Naive thymus-derived CD8-positive, alpha-beta T cell (primary cell): ENCODE measurements at regions not wholly inside any gene's neighbourhood (a gene's known extent, or its start where the extent isn't known, plus 50 kb on each side); places are given as distances from the start of the nearest gene placed in this dataset.
A peak's percentile ranks its signal among the peaks of the same experiment; 100 is the strongest.

ENCODE experiments used
- ATAC-seq, 2 donors: fragments of 150-1000 bp; cut with Tn5 transposase in 1 of 2; sonication (Bioruptor Pico), chemical (Tn5 transposase) in 1 of 2; 1 replicate in 1 of 2; 2 replicates in 1 of 2; pipeline ENCODE4 v1.10.0; 2021; ENCODE audit warnings: mild to moderate bottlenecking in 2 of 2, moderate library complexity in 2 of 2
- POLR2A ChIA-PET: fragments of 350-600 bp; sonication (Branson Sonifier 250); formaldehyde crosslinking; loops from one replicate; lab custom pipeline; 2021; ENCODE audit warnings: antibody characterized with exemption; lab: Charles Lee
- DNase-seq, 10 donors: peaks; one replicate each; pipeline versions ENCODE4 v3.0.0 to v3.0.0-alpha.2; 2020 to 2022
- H3K27ac Mint-ChIP-seq, 10 donors: one replicate each; pipeline ENCODE4 v1.8.0; 2020 to 2022; ENCODE audit warnings: mild to moderate bottlenecking in 10 of 10, mixed read lengths in 10 of 10, moderate library complexity in 4 of 10, inconsistent platforms in 1 of 10
- H3K27me3 Mint-ChIP-seq, 5 donors: one replicate each; pipeline ENCODE4 v1.8.0; 2021 to 2022; ENCODE audit warnings: mixed read lengths in 5 of 5
- H3K36me3 Mint-ChIP-seq, 3 donors: one replicate each; pipeline ENCODE4 v1.8.0; 2020 to 2022; ENCODE audit warnings: mixed read lengths in 3 of 3, mild to moderate bottlenecking in 2 of 3, inconsistent platforms in 1 of 3
- H3K4me1 Mint-ChIP-seq, 4 donors: one replicate each; pipeline ENCODE4 v1.8.0; 2021 to 2022; ENCODE audit warnings: mixed read lengths in 4 of 4
- H3K4me3 Mint-ChIP-seq, 10 donors: one replicate each; pipeline ENCODE4 v1.8.0; 2020 to 2022; ENCODE audit warnings: mild to moderate bottlenecking in 10 of 10, mixed read lengths in 10 of 10, moderate library complexity in 6 of 10, inconsistent platforms in 1 of 10
- H3K9me3 Mint-ChIP-seq, 9 donors: one replicate each; pipeline ENCODE4 v1.8.0; 2020 to 2022; ENCODE audit warnings: mixed read lengths in 9 of 9, mild to moderate bottlenecking in 3 of 9, inconsistent platforms in 1 of 9, moderate library complexity in 1 of 9

- H3K4me3 Mint-ChIP-seq: no peak overlapping the region
- POLR2A ChIA-PET: no interaction called here
- no peaks in the 10 kb centered on the region for H3K36me3 Mint-ChIP-seq
- H3K27me3 Mint-ChIP-seq: peaks cover 0 to 18% (median 3%) of the 10 kb centered on the region in 5 donors
- H3K4me1 Mint-ChIP-seq: peaks cover 0 to 2% (median 0%) of the 10 kb centered on the region in 4 donors
- H3K27ac Mint-ChIP-seq: peak overlapping the region in 1 of 10 donors; percentile 24
- DNase-seq: no peak
- no peaks in the 10 kb centered on the region for H3K9me3 Mint-ChIP-seq
- no peak for ATAC-seq
These were observed 362.9 kb downstream of the IRX2 start for GRCh38 chr5:2388571-2388970.

DNA sequence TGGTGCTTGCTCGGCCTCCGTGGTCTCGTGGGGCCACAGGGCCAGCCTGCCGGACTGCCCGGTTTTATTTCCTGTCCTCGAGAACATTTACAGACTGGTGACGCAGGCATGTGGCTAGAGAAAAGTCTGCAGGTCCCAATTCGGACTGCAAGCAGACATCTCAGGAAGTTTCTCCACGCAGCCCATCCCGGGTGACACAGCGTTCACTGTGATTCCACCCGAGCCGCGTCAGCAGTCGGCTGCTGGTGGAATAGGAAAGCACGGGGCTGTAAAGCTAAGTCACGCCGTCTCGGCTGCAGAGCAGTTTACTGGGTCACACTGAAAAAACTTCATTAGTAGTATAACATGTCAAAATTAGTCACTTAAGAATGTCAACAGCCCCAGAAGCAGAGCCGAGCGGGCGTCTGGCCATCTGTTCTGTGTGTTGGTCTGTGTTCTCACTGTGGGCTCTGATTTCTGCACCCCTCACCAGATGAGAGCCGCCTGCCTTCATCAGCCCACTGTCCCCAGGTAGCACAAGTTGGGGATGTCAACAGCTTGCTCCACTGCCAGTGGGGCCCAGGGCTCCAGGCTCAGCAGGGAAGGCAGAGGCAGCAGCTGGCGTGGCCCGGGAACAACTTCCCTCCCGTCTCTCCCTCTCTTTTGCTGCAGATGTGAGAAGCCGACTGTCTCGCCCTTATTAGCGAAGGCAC, 363.7 kb downstream of the IRX2 start:
- H3K36me3 Mint-ChIP-seq: no peaks in the 10 kb centered on the region
- POLR2A ChIA-PET: no interaction called here
- H3K4me1 Mint-ChIP-seq: peaks cover 0 to 2% (median 0%) of the 10 kb centered on the region in 4 donors
- H3K27ac Mint-ChIP-seq: peak overlapping the region in 1 of 10 donors; percentile 24
- no peaks in the 10 kb centered on the region for H3K9me3 Mint-ChIP-seq
- no peak overlapping the region for H3K4me3 Mint-ChIP-seq
- ATAC-seq (no peak), DNase-seq (no peak)
- peaks cover 0 to 15% (median 3%) of the 10 kb centered on the region in 5 donors for H3K27me3 Mint-ChIP-seq

DNA sequence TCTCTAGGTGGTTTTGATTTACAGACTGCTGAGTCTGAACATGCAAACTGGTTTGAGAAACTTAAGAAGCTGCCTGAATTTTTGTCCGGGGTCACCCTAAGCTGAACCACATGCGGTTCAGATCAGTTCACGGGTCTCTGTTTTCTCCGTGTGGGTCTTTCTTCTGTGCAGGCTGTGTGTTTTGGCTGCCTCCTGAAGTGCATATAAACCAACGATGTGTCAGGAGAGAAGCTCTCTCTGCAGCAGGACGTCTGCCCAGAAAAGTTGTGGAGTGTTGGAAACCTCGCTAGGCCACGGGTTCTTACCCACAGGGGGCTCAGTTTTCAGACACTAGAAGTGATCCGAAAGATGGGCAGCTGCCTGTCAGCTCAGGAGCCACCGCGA, 364.2 kb downstream of the IRX2 start:
- Mint-ChIP-seq H3K4me1 (peaks cover 0 to 2% (median 0%) of the 10 kb centered on the region in 4 donors), H3K27me3 (peaks cover 0 to 15% (median 3%) of the 10 kb centered on the region in 5 donors), H3K36me3 (no peaks in the 10 kb centered on the region), H3K27ac (no peak overlapping the region), H3K9me3 (no peaks in the 10 kb centered on the region), H3K4me3 (no peak overlapping the region)
- POLR2A ChIA-PET: no interaction called here
- ATAC-seq: no peak
- DNase-seq: no peak

DNA sequence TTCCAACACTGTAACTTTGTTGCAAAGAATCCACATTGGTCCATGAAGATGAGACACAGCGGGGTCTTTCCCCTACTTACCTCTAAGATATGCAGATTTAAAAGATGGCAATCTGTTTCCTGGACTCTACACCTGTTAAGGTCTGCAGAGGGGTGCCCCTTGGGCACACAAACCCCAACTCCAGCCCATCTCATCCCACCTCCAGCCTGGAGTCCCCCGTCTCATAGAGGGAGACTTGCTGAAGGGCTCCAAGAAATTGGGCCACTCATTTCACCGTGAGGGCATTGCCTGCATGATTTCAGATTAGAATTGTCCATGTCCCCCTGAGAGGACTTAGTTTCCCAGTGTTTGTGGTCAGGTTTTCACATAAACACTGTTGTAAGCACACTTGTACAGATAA, 365.7 kb downstream of the IRX2 start:
- POLR2A ChIA-PET: no interaction called here
- no peak for ATAC-seq
- peaks cover 0 to 2% (median 0%) of the 10 kb centered on the region in 4 donors for H3K4me1 Mint-ChIP-seq
- no peak overlapping the region for H3K4me3 Mint-ChIP-seq
- H3K27me3 Mint-ChIP-seq: peaks cover 0 to 14% (median 3%) of the 10 kb centered on the region in 5 donors
- no peaks in the 10 kb centered on the region for H3K36me3 Mint-ChIP-seq
- no peak overlapping the region for H3K27ac Mint-ChIP-seq
- DNase-seq: no peak
- H3K9me3 Mint-ChIP-seq: no peaks in the 10 kb centered on the region

- Mint-ChIP-seq H3K36me3 (no peaks in the 10 kb centered on the region), H3K27me3 (peaks cover 0 to 4% (median 0%) of the 10 kb centered on the region in 5 donors), H3K27ac (no peak overlapping the region), H3K4me3 (no peak overlapping the region), H3K9me3 (no peaks in the 10 kb centered on the region), H3K4me1 (no peaks in the 10 kb centered on the region)
- DNase-seq: no peak
- POLR2A ChIA-PET: no interaction called here
- no peak for ATAC-seq
These were observed 367.8 kb downstream of the IRX2 start for GRCh38 chr5:2383698-2384065.

GRCh38 chr5:2382776-2383697, 368.4 kb downstream of the IRX2 start:
- no peaks in the 10 kb centered on the region for H3K9me3 Mint-ChIP-seq
- H3K4me1 Mint-ChIP-seq: no peaks in the 10 kb centered on the region
- H3K27me3 Mint-ChIP-seq: peaks cover 0 to 4% (median 0%) of the 10 kb centered on the region in 5 donors
- no peak overlapping the region for H3K27ac Mint-ChIP-seq
- POLR2A ChIA-PET: no interaction called here
- no peaks in the 10 kb centered on the region for H3K36me3 Mint-ChIP-seq
- ATAC-seq (no peak), DNase-seq (no peak)
- no peak overlapping the region for H3K4me3 Mint-ChIP-seq

DNA sequence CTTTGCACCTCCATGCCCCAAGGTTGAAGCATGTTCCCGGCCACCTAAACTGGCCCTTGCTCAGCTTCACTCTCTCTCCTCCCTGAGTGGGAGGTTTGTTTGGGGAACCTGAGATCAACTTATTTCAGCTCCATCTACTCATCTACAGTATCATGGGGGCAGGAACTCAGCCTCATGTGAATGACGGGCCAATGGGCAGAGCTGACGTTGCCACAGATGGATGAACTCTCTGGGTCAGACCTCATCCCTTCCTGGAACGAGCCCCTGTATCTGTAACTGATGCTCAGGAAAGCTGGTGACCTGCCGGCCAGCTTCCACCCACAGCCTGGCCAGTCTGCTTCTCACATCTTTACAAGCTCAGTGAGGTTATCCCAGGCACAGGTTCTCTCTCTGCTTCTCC, 369.6 kb downstream of the IRX2 start:
- ATAC-seq (no peak), DNase-seq (no peak)
- no peaks in the 10 kb centered on the region for H3K36me3 Mint-ChIP-seq
- H3K27ac Mint-ChIP-seq: peak overlapping the region in 1 of 10 donors; percentile 37
- POLR2A ChIA-PET: no interaction called here
- peaks cover 0 to 4% (median 0%) of the 10 kb centered on the region in 5 donors for H3K27me3 Mint-ChIP-seq
- H3K9me3 Mint-ChIP-seq: no peaks in the 10 kb centered on the region
- H3K4me1 Mint-ChIP-seq: no peaks in the 10 kb centered on the region
- no peak overlapping the region for H3K4me3 Mint-ChIP-seq

- POLR2A ChIA-PET: no interaction called here
- no peak for DNase-seq
- peaks cover 0 to 4% (median 0%) of the 10 kb centered on the region in 5 donors for H3K27me3 Mint-ChIP-seq
These were observed 370.4 kb downstream of the IRX2 start for GRCh38 chr5:2381070-2381469.

GRCh38 chr5:2378976-2379375, 372.5 kb downstream of the IRX2 start:
- Mint-ChIP-seq H3K27me3 (peaks cover 0 to 3% (median 0%) of the 10 kb centered on the region in 5 donors), H3K9me3 (no peaks in the 10 kb centered on the region), H3K4me3 (no peak overlapping the region), H3K36me3 (no peaks in the 10 kb centered on the region), H3K4me1 (no peaks in the 10 kb centered on the region), H3K27ac (no peak overlapping the region)
- no peak for DNase-seq
- no peak for ATAC-seq
- POLR2A ChIA-PET: no interaction called here

More at GRCh38 chr5:2381070-2381469, 370.4 kb downstream of the IRX2 start:
- Mint-ChIP-seq H3K4me3 (no peak overlapping the region), H3K4me1 (no peaks in the 10 kb centered on the region), H3K9me3 (no peaks in the 10 kb centered on the region), H3K27ac (no peak overlapping the region), H3K36me3 (no peaks in the 10 kb centered on the region)
- no peak for ATAC-seq

GRCh38 chr5:2378108-2378507, 373.4 kb downstream of the IRX2 start:
- ATAC-seq: no peak
- H3K4me3 Mint-ChIP-seq: no peak overlapping the region
- no peak for DNase-seq
- H3K9me3 Mint-ChIP-seq: peaks cover 0 to 5% (median 0%) of the 10 kb centered on the region in 9 donors
- POLR2A ChIA-PET: no interaction called here
- H3K27me3 Mint-ChIP-seq: peaks cover 0 to 2% (median 0%) of the 10 kb centered on the region in 5 donors
- H3K27ac Mint-ChIP-seq: no peak overlapping the region
- no peaks in the 10 kb centered on the region for H3K36me3 Mint-ChIP-seq
- H3K4me1 Mint-ChIP-seq: no peaks in the 10 kb centered on the region

DNA sequence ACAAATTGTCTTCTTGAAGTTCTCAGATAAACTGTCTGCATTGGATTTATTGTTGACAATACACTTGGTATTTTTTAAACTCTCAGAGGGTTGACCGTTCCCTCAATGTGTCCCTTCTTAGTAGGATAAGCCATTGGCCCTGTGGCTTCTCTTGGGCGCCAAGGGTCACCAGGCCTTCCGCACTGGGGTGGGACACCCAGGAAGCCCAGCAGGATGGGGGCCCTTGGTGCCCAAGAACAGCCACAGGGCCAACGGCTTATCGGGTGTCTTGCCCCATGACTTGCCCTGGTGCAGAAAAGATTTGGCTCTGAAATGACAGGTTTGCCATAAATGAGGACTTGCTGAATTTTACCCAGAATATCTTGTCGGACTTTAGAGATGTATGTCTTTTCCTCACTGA, 375.0 kb downstream of the IRX2 start:
- Mint-ChIP-seq H3K27ac (no peak overlapping the region), H3K9me3 (peaks cover 0 to 18% (median 3%) of the 10 kb centered on the region in 9 donors)

GRCh38 chr5:2375757-2376250, 375.7 kb downstream of the IRX2 start:
- H3K36me3 Mint-ChIP-seq: no peaks in the 10 kb centered on the region
- no peak overlapping the region for H3K4me3 Mint-ChIP-seq
- DNase-seq (no peak), ATAC-seq (no peak)
- H3K9me3 Mint-ChIP-seq: peaks cover 0 to 18% (median 3%) of the 10 kb centered on the region in 9 donors
- no peaks in the 10 kb centered on the region for H3K4me1 Mint-ChIP-seq
- H3K27me3 Mint-ChIP-seq: peaks cover 0 to 7% (median 2%) of the 10 kb centered on the region in 5 donors
- H3K27ac Mint-ChIP-seq: no peak overlapping the region
- POLR2A ChIA-PET: no interaction called here

More for the DNA sequence above, 375.0 kb downstream of the IRX2 start:
- POLR2A ChIA-PET: no interaction called here
- no peak overlapping the region for H3K4me3 Mint-ChIP-seq
- no peak for DNase-seq
- no peaks in the 10 kb centered on the region for H3K36me3 Mint-ChIP-seq
- ATAC-seq: no peak
- no peaks in the 10 kb centered on the region for H3K4me1 Mint-ChIP-seq
- peaks cover 0 to 7% (median 2%) of the 10 kb centered on the region in 5 donors for H3K27me3 Mint-ChIP-seq

DNA sequence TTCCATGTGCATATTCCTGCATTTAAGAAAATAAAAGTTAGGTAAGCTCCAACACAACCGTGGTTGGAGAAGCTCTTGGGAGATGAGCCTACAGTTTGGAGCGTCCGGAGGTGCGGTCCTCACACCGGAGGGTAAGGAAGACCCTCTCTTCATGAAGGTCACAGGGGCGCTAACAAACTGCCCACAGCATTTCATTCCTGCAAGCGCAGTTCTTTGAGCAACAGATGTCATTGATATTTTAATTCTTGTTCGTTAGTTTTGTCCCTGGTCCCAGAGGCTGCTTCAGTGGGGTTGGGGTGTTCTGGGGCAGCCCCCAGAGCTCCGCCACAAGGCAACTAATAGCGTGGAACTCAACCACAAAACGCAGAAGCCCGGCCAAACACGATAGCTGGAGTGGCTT, 376.2 kb downstream of the IRX2 start:
- no peak for ATAC-seq
- H3K4me3 Mint-ChIP-seq: no peak overlapping the region
- no peaks in the 10 kb centered on the region for H3K4me1 Mint-ChIP-seq
- no peak for DNase-seq
- H3K9me3 Mint-ChIP-seq: peaks cover 0 to 18% (median 3%) of the 10 kb centered on the region in 9 donors
- H3K36me3 Mint-ChIP-seq: no peaks in the 10 kb centered on the region
- H3K27ac Mint-ChIP-seq: no peak overlapping the region
- peaks cover 0 to 7% (median under 1%) of the 10 kb centered on the region in 5 donors for H3K27me3 Mint-ChIP-seq
- POLR2A ChIA-PET: no interaction called here
